Urothelium cell line (cell line): ENCODE measurements at regions not wholly inside any gene's neighbourhood (a gene's known extent, or its start where the extent isn't known, plus 50 kb on each side); places are given as distances from the start of the nearest gene placed in this dataset.
"Not testable (repeated sequence)": the region's sequence is repeated elsewhere in the genome, so short reads cannot be mapped to it uniquely, and the experiment has no call there.

Experiments
- DNase-seq: peaks from one replicate; pipeline ENCODE4 v3.0.0; 2011; ENCODE audit warnings: low spot score, mixed read lengths
- FAIRE-seq: peaks from 2 replicates; lab custom pipeline; 2011; peaks lifted over from hg19 to GRCh38; lab: Jason Lieb, UNC

DNA sequence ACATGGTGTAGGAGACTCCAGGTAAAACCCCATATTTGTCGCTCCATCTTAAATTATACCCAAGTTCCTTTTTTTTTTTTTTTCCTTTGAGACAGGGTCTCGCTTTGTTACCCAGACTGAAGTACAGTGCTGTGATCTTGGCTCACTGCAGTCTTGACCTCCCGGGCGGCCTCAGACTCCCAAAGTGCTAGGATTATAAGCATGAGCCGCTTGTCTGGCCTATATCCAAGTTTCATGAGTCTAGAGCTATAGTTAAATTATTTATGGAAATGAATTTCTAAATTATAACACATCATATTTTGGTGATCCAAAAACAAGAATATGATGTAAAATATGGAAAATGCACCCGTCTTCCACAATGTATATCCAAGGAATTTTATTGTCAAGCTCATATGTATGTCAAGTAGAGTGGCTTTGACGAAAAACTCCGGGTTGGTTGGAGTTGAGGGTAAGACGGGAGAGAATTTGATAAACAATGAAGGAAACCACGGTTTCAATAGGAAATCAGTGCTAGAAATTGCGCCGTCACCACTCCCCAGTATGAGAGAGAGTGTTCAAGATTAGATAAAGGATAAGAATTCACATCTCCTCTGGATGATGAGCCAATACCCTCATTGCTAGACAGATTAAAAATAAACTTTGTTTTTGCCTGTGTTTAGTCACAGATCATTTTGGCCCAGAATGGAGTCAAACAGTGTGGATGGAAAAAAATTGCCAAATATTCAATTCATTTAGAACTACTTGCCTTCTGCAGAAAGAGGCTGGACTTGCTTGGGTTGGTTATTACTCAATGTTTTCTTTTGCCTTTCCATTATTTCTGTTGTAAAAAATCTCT lies 209.2 kb upstream of the NR2F2 start:
- FAIRE-seq (no peak), DNase-seq (no peak)

DNA sequence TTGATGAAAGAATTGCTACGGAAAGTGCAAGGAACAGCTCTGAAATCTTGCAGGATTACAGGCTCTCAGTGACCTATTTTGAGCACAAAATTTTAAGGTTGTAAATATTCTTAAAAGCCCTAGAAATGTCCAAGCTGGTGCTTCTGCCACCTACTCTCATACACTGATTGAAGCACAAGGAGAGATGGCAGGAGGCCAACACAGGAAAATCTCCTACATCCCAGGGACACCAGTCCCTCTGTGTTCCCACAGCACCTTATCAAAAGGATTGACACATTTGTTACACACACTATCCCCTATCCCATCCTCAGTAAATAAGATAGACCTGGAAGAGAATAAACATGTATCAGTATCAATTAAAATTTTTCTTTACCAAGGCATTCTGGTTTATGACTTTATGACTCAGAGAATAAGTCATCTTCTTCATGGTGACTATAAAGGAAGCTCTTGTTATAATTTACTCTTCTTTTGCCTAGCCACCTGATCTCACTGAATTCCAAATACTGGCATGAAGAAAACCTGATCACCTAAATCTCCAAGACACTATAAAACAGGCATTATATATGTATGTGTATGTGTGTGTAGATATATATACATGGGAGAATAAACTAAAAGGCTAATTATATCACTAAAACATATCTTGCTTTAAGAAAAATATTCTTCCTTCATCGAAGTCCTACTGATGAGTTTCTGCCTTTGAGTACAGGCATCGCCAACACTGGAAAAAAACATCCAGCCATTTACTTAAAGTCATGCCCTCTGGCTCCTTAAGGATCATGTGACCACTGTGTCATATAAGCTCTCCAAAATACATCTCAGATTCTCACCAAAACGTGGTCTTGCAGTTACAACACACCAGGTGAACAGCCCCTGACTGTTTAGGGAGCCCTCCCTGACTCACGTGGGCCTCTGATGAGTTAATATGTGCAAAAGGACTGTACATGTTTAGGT lies 208.1 kb upstream of the NR2F2 start:
- DNase-seq (peak; percentile 15), FAIRE-seq (no peak)

DNA sequence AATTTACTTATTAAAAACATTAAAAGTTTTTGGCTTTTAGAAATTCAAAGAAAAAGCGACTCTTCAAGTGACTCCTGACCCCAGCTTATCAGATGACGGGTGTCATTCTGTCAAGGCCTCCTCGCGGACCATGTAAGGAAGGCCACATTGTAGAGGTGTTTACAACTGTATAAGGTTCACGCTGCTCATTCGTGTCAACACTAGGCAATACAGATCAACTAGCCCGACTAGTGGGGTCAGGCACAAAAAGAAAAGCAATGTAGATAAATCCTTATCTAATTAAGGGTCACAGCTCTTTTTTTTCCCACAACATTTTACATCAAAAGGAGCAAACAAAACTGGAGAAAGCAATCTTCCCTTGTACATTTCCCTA lies 207.5 kb upstream of the NR2F2 start:
- FAIRE-seq: no peak
- no peak for DNase-seq

DNA sequence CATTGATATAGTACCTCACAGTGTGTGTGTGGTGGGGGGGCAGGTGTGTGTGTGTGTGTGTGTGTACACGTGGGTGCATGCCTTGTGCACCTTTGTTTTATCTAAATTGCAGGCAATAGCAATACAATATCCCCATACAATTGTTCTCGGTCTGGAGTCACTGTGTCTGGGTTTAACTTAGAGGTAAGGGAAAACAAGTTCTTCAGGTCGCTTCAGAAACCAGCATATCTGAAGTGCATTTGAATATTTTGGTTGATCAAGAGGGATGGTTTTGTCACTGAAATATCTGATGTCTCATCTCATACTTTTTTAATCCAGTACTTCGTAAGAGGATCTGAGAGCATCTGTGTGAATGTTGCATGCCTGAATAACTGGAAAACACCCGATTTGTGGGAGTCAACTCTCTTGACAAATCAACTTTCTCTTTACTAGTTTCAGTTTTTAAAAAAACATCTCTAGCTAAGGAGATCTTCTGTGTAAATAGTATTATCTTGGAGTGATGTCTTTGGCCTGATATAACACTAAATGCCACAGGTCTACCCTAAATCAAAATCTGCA lies 206.8 kb upstream of the NR2F2 start:
- no peak for FAIRE-seq

DNA sequence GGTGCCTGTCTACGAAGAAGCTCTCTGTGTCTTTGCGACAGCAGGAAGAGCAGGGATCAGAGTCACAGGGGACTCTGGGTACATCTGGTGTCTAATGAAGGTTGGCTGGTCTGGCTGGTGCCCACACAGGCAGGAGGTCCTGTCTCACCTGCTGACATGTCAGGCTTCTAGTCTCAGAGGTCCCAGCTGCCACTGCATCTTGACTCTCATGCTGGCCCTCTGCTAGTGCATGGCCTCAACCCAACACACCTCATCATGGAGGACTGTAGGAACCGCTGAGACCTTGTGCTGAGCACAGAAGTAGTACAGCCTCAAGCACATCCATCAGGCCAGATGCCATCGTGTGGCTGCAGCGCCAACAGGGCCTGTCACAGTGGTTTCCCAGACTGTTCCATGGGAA lies 206.1 kb upstream of the NR2F2 start:
- no peak for DNase-seq
- FAIRE-seq: no peak

More for the DNA sequence above, 206.8 kb upstream of the NR2F2 start:
- DNase-seq: no peak

DNA sequence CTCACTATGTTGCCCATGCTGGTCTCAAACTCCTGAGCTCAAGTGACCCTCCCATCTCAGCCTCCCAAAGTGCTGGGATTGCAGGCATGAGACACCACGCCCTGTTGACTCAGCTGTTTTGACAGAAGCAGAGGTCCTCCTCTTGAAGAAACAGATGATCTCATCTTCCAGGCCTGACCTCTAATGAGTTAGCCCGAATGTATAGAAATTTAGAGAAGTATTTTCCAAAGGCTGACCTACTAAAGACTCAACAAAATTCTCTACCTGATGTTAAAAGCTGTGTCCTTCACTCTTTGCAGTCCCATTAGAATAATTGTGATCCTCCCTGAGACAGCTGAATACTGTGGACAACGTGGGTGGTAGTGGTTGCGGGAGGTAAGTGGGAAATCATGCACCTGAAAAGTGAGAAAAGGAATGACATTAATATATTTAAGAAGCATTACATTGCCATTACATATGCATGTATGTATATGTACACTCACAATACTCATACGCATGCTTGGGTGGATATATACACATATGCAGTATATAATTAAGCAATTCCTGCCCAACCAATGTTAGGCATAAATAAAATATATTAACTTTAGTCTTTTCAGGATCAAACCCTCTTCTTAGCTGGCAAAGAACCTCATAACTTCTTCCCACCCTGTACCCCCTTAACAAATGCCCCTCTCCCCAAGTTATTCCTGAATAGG lies 204.6 kb upstream of the NR2F2 start:
- FAIRE-seq (no peak), DNase-seq (no peak)

DNA sequence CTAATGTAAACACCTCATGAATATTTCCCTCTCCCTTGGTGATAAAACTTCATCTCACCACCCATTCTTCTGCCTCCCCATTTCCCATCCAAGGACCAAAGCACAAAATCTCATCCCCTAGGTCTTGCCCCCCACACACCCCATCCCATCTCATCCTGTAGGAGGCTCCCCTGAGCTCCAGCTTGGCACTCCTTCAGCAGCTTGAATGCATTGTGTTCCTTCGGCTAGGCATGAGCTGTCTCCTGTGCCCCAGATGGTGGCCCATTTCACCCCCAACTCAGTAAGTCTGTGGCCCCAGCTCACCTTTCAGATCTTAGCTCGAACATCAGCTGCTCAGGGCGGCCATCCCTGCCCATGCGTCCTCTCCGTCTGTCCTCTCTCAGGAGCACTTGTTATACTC lies 203.6 kb upstream of the NR2F2 start:
- FAIRE-seq: no peak
- no peak for DNase-seq

DNA sequence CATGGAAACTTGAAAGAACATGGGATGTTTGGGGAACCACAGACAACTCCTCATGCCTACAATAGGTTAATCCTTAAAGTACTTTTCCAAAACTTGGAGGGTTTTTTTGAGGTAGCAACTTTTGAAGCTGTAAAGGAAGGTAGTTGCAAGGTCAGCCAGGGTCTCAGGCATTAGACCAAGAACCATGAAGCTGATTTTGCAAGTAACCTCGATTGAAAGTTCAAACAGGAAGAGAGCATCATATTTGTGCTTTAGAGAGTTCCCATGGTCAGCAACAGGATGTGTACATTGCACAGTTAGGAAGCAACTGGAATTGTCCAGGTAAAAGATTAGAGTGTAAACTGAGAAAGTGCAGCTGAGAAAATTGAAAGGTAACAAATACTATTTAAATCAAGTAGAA lies 199.8 kb upstream of the NR2F2 start:
- DNase-seq: no peak
- FAIRE-seq: no peak

DNA sequence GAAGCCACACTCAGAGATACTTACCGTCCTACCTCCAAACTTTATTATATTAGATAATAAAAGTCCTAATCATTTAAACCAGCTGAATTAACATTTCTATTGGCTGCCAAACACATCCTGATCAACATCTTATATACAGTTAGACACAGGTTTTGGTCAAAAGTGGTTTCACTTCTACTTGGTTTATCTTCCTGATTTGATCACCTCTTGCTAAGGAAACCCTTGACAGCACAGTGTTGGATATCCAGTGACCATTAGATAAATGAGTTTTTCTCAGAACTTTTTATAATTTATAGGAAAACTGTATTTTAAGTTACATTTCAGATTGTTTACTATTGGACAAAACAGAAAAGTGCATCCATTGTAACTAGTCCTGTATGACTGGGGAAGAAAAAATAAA lies 198.4 kb upstream of the NR2F2 start:
- DNase-seq (no peak), FAIRE-seq (no peak)

DNA sequence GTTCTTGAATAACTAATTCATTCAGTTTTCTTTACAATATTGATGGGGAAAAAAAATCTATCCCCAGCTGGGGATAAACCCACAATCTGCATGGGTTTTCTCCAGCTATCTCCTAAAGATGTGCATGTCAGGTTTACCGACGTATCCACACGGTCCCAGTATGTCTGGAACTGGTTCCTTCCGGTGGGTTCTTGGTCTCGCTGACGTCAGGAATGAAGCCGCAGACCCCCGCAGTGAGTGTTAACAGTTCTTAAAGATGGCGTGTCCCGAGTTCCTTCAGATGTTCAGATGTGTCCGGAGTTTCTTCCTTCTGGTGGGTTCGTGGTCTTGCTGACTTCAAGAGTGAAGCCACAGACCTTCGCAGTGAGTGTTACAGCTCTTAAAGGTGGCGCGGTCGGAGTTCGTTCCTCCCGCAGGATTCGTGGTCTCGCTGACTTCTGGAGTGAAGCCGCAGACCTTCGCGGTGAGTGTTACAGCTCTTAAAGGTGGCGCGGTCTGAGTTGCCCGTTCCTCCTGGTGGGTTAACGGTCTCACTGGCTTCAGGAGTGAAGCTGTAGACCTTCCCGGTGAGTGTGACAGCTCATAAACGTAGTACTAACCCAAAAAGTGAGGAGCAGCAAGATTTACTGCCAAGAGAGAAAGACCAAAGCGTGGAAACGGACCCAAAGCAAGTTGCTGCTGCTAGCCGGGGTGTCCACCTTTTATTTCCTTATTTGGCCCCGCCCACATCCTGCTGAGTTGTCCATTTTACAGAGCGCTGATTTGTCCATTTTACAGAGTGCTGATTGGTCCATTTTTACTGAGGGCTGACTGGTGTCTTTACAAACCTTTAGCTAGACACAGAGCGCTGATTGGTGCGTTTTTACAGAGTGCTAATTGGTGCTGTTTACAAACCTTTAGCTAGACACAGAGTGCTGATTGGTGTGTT lies 195.1 kb upstream of the NR2F2 start:
- FAIRE-seq (peak; percentile 55), DNase-seq (peak; percentile 38)

DNA sequence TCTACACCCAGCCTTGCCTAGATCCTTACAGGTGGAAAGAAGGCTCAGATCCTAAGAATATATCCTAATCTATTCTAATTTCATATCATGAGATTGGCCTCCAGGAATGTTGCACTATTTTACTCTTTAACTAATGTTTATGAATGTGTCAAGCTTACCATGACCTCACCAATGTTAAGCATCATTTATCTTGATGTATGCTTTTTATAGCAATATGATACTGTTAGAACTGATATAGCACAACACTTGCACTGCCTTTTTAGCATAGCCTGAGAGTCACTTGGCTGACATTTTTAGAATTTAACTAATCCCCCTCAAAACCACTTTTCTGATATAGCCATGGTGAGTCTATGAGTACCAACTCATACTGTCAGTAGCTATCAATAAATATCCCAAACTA lies 191.5 kb upstream of the NR2F2 start:
- FAIRE-seq: no peak
- no peak for DNase-seq

DNA sequence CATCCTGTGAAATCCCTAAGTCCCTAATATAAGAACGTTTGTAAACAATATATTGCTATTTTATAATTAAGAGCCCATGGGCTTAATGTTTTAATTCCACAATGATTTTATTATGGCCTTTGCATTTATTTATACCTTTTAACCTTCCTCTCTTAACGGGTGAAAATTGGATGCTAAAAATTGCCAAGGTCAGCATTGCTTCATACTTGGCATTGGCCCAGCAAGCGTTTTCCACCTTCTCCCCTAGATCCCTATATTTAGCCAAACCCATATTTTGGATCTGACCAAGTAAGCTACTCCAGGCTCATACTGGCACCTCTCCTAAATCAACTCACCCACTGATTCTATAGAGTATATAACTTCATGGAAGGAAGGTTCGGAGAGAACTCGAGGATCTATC lies 188.0 kb upstream of the NR2F2 start:
- FAIRE-seq (no peak), DNase-seq (no peak)

DNA sequence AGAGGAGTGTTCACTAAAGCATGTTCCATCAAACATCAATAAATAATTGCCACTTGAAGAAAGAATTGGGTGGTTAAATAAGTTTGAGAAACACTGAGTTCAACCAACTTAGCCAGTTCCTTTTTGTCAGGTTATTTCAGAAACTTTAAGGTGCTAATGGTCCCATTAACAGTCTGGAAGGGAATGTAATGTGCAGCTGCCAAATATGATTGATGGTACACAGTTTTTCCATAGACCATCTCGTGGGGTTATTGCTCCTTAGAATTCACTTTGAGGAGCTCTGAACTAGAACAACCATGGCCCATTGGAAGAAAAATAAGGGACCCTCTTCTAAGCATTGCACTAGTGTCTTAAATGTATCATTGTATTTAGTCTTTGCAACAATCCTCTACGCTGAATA lies 185.8 kb upstream of the NR2F2 start:
- DNase-seq (no peak), FAIRE-seq (no peak)

DNA sequence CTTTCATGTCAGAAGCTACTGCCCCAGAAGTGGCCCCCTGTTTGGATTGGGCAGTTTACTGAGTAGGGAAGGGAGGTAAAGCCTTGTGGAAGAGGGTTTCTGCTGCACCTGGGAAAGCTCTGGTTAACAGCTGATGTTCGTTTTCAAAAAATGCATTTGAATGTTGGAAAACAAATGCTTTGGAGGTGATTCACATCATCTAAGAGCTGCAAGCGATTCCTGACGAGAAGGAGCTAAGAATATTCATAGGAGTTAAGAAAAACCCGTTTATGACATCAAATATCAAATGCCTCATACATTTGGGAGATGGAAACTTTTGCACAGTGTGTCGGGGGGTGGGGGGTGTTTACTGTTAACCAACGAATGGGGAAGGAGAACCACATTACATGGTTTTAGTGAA lies 183.8 kb upstream of the NR2F2 start:
- DNase-seq (no peak), FAIRE-seq (no peak)

DNA sequence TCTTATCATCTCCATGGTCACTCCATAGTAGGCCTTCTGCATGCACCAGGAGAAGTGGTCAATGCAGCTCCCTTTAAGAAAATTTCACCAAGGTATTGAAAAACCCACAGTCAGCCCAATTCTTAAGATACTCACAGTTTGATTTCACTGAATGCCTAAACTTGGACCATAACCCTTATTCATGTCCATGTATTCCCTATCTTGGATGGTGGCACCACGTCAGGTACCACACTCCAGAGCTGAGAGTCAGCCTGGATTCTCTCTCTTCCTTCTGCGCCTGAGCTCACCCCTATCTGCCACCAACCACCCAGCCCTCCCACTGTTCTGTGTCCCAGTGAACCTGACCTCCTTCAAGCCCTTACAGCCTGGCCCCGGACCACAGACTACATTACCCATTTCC lies 183.2 kb upstream of the NR2F2 start:
- no peak for FAIRE-seq
- no peak for DNase-seq

DNA sequence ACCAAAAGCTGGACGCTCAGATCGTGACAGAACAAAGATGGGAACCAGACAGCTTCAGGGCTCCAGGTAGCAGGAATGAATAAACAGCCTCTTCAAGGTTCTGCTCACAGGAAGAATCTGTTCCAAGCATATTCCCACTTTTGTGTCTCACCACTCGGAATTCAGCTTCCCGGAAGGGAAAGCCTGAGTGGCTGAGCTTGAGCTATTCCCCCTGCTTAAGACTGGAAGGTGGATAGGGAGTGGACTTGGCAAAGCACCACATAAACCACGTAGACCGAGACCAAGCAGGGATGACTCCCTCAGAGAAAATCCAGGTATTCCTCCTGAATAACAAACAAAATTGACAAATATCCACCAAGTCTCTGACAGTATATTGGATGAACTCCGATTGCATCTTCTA lies 180.2 kb upstream of the NR2F2 start:
- DNase-seq (no peak), FAIRE-seq (no peak)

DNA sequence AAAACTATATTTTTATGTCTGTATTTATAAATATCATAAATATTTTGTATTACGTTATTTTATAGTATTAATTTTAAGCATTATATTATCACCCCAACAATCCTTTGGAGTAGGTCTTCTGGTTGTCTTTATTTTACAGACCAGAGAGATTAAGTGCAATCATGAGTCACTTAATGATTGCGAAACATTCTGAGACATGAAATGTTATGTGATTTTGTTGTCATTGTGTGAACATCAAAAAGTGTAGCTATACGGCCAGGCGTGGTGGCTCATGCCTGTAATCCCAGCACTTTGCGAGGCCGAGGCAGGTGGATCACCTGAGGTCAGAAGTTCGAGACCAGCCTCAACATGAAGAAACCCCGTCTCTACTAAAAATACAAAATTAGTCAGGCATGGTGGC lies 178.8 kb upstream of the NR2F2 start:
- not testable (repeated sequence) for DNase-seq, FAIRE-seq

DNA sequence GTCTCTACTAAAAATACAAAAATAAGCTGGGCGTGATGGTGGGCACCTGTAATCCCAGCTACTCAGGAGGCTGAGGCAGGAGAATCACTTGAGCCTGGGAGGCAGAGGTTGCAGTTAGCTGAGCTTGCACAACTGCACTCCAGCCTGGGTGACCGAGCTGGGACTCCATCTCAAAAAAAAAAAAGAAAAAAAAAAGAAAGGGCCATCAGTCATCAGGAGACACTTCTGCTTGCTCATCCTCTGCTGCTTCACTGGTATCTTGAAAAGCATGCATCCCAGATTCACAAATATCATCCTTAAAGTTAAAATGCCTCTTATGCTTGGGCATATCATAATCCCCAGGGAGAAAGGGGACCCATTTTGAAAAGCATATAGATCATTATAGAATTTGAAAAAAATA lies 176.6 kb upstream of the NR2F2 start:
- FAIRE-seq (no peak), DNase-seq (no peak)

DNA sequence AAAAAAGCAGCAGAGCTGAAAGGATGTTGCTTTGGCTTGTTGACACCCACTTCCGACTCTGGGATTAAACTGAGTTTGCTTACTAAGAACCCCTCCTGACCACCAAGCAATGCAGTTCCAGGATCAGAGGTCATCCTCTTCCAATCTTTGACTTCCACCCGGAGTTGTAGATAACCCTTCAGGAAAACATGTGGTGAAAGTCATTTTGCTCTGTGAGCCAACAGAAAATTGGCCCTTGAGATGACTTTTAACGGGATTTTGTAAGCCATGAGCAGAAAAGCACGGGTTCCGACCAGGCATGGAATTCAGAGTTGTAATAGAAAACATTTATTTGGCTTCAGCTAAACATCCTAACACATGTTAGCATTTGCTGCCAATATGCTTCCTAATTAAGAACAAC lies 171.6 kb upstream of the NR2F2 start:
- FAIRE-seq (no peak), DNase-seq (no peak)

DNA sequence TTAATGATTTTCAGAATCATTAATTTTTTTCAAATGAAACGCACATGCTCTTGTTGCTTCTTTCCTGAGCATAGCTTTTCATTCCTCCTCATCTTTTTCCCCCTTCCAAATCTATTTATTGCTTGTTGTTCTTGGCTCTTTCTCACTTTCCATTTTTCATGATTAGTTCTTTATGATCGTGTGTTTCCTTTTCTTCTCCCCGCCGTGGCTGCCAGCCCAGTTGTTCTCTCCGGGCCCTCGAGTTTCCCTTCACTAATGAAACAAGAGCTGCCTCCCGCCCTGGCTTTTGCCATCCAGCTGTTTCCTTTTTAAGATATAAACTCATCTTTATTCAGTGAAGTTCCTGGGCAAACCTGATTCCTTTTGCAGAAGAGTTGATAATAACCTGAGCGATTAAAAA lies 170.2 kb upstream of the NR2F2 start:
- DNase-seq: no peak
- FAIRE-seq: no peak
